Ishikawa (cell line): ENCODE measurements at regions not wholly inside any gene's neighbourhood (a gene's known extent, or its start where the extent isn't known, plus 50 kb on each side); places are given as distances from the start of the nearest gene placed in this dataset.

Source experiments
- CREB1 ChIP-seq: IDR thresholded peaks from 2 replicates; pipeline ENCODE4 v1.6.1; 2012; ENCODE audit warnings: low read depth
- EP300 ChIP-seq: IDR thresholded peaks from 2 replicates; pipeline ENCODE4 v1.6.1; 2012; ENCODE audit warnings: borderline replicate concordance
- RAD21 ChIP-seq: IDR thresholded peaks from 2 replicates; pipeline ENCODE4 v1.6.1; 2012; ENCODE audit warnings: low read depth
- REST ChIP-seq: IDR thresholded peaks from 2 replicates; pipeline ENCODE4 v1.6.1; 2012; ENCODE audit warnings: low read depth, mild to moderate bottlenecking
- TF ChIP-seq, protein P1 (sequence below): IDR thresholded peaks from 2 replicates; pipeline ENCODE4 v1.6.1; 2012
- TF ChIP-seq, protein P2 (sequence below): IDR thresholded peaks from 2 replicates; pipeline ENCODE4 v1.6.1; 2012

DNA sequence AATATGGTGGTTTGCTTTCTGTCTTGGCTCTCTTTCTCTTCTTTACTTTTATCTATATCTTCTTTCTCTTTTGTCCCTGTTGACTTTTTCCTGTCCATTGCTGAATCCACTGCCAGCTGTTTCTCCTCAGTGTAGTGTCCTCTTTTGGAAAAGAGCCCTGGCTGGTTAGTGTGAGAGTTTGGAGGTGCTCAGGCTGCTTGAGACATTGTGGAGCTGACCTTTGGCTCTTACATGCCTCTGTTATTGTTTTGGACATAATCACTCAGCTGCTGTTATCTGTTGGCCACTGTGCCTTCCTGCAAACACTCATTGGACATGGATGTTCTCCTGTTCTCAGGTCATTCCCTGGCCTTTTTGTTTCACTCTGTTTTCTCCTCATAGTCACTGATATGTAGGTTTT, 295.4 kb upstream of the RIOK2 start:
- TF ChIP-seq REST: no peak
- TF ChIP-seq EP300: no peak
- no peak for TF ChIP-seq CREB1
- no peak for TF ChIP-seq RAD21
- TF ChIP-seq, protein P1, sequence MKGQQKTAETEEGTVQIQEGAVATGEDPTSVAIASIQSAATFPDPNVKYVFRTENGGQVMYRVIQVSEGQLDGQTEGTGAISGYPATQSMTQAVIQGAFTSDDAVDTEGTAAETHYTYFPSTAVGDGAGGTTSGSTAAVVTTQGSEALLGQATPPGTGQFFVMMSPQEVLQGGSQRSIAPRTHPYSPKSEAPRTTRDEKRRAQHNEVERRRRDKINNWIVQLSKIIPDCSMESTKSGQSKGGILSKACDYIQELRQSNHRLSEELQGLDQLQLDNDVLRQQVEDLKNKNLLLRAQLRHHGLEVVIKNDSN: no peak
- TF ChIP-seq, protein P2, sequence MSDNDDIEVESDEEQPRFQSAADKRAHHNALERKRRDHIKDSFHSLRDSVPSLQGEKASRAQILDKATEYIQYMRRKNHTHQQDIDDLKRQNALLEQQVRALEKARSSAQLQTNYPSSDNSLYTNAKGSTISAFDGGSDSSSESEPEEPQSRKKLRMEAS: no peak
